IPS-20b (cell line): ENCODE measurements at regions not wholly inside any gene's neighbourhood (a gene's known extent, or its start where the extent isn't known, plus 50 kb on each side); places are given as distances from the start of the nearest gene placed in this dataset.

Experiments
- H3K27ac ChIP-seq: one replicate; pipeline ENCODE4 v1.5.1; 2013; ENCODE audit warnings: low read length
- H3K27me3 ChIP-seq: 2 replicates; pipeline ENCODE4 v1.6.1; 2013; ENCODE audit warnings: mild to moderate bottlenecking, low read length, inconsistent platforms; ENCODE audit not compliant: insufficient read depth
- H3K36me3 ChIP-seq: 2 replicates; pipeline ENCODE4 v1.6.1; 2013; ENCODE audit warnings: low read depth, mild to moderate bottlenecking, inconsistent platforms, low read length, moderate library complexity; ENCODE audit not compliant: insufficient read depth
- H3K4me1 ChIP-seq: 2 replicates; pipeline ENCODE4 v1.6.1; 2013; ENCODE audit warnings: mild to moderate bottlenecking, control low read depth, inconsistent platforms, low read length, moderate library complexity; ENCODE audit not compliant: insufficient read depth
- H3K4me3 ChIP-seq: 2 replicates; pipeline ENCODE4 v1.5.1; 2013; ENCODE audit warnings: mild to moderate bottlenecking, low read length, inconsistent platforms
- H3K9ac ChIP-seq: 2 replicates; pipeline ENCODE4 v1.6.1; 2013; ENCODE audit warnings: low read depth, mild to moderate bottlenecking, inconsistent platforms, low read length, moderate library complexity
- H3K9me3 ChIP-seq: 2 replicates; pipeline ENCODE4 v1.6.1; 2013; ENCODE audit warnings: mild to moderate bottlenecking, low read depth, low read length, inconsistent platforms; ENCODE audit not compliant: insufficient read depth

- Histone ChIP-seq H3K9ac (no peak overlapping the region), H3K27me3 (no peaks in the 10 kb centered on the region), H3K4me3 (no peak overlapping the region), H3K36me3 (peaks cover 8% of the 10 kb centered on the region; the same call in 1 of the 2 replicates), H3K9me3 (peaks cover 21% of the 10 kb centered on the region), H3K27ac (no peak overlapping the region), H3K4me1 (peaks cover 12% of the 10 kb centered on the region; the same call in 1 of the 2 replicates)
These were observed 299.1 kb upstream of the NRIP1 start for GRCh38 chr21:15363921-15364320.

- Histone ChIP-seq H3K9ac (no peak overlapping the region), H3K27ac (no peak overlapping the region), H3K36me3 (peaks cover 8% of the 10 kb centered on the region; the same call in 1 of the 2 replicates), H3K4me1 (peaks cover 12% of the 10 kb centered on the region; the same call in 1 of the 2 replicates), H3K27me3 (no peaks in the 10 kb centered on the region), H3K4me3 (no peak overlapping the region; the same call in 1 of the 2 replicates), H3K9me3 (peaks cover 21% of the 10 kb centered on the region)
These were observed 301.1 kb upstream of the NRIP1 start for GRCh38 chr21:15365751-15366392.

GRCh38 chr21:15366555-15366954 lies 301.8 kb upstream of the NRIP1 start:
- H3K4me1 ChIP-seq = peaks cover 12% of the 10 kb centered on the region; the same call in 1 of the 2 replicates
- no peak overlapping the region for H3K27ac ChIP-seq

GRCh38 chr21:15367061-15367626 lies 302.3 kb upstream of the NRIP1 start:
- Histone ChIP-seq H3K27ac (peak overlapping the region; percentile 35), H3K27me3 (no peaks in the 10 kb centered on the region), H3K9me3 (peaks cover 21% of the 10 kb centered on the region), H3K4me3 (peak overlapping the region; percentile 36), H3K9ac (peak overlapping the region; percentile 40; the same call in 1 of the 2 replicates), H3K4me1 (peaks cover 12% of the 10 kb centered on the region; the same call in 1 of the 2 replicates), H3K36me3 (peaks cover 8% of the 10 kb centered on the region; the same call in 1 of the 2 replicates)

More at GRCh38 chr21:15366555-15366954, 301.8 kb upstream of the NRIP1 start:
- H3K27me3 ChIP-seq = no peaks in the 10 kb centered on the region
- peak overlapping the region; percentile 36; the same call in 1 of the 2 replicates for H3K4me3 ChIP-seq
- peaks cover 8% of the 10 kb centered on the region; the same call in 1 of the 2 replicates for H3K36me3 ChIP-seq
- H3K9me3 ChIP-seq = peaks cover 21% of the 10 kb centered on the region
- peak overlapping the region; percentile 31; the same call in 1 of the 2 replicates for H3K9ac ChIP-seq

GRCh38 chr21:15370462-15370975 lies 305.7 kb upstream of the NRIP1 start:
- Histone ChIP-seq H3K9ac (no peak overlapping the region), H3K27ac (no peak overlapping the region), H3K36me3 (peaks cover 6% of the 10 kb centered on the region; the same call in 1 of the 2 replicates), H3K4me1 (peaks cover 12% of the 10 kb centered on the region; the same call in 1 of the 2 replicates), H3K4me3 (no peak overlapping the region), H3K27me3 (no peaks in the 10 kb centered on the region), H3K9me3 (peaks cover 9% of the 10 kb centered on the region)

GRCh38 chr21:15373941-15374340 lies 309.1 kb upstream of the NRIP1 start:
- no peaks in the 10 kb centered on the region for H3K36me3 ChIP-seq

GRCh38 chr21:15379776-15380175 lies 315.0 kb upstream of the NRIP1 start:
- Histone ChIP-seq H3K9me3 (no peaks in the 10 kb centered on the region), H3K4me1 (no peaks in the 10 kb centered on the region), H3K36me3 (no peaks in the 10 kb centered on the region), H3K4me3 (no peak overlapping the region), H3K27ac (no peak overlapping the region), H3K9ac (no peak overlapping the region), H3K27me3 (no peaks in the 10 kb centered on the region)

More at GRCh38 chr21:15373941-15374340, 309.1 kb upstream of the NRIP1 start:
- Histone ChIP-seq H3K4me1 (no peaks in the 10 kb centered on the region), H3K9me3 (no peaks in the 10 kb centered on the region), H3K27ac (no peak overlapping the region), H3K9ac (no peak overlapping the region), H3K4me3 (no peak overlapping the region), H3K27me3 (no peaks in the 10 kb centered on the region)

- no peaks in the 10 kb centered on the region for H3K27me3 ChIP-seq
- no peak overlapping the region for H3K4me3 ChIP-seq
- no peaks in the 10 kb centered on the region for H3K36me3 ChIP-seq
These were observed 318.8 kb upstream of the NRIP1 start for GRCh38 chr21:15383588-15383987.

GRCh38 chr21:15390049-15390448 lies 325.2 kb upstream of the NRIP1 start:
- Histone ChIP-seq H3K36me3 (no peaks in the 10 kb centered on the region), H3K27ac (no peak overlapping the region), H3K9me3 (no peaks in the 10 kb centered on the region)

More at GRCh38 chr21:15383588-15383987, 318.8 kb upstream of the NRIP1 start:
- Histone ChIP-seq H3K9me3 (no peaks in the 10 kb centered on the region), H3K9ac (no peak overlapping the region), H3K27ac (no peak overlapping the region), H3K4me1 (no peaks in the 10 kb centered on the region)

GRCh38 chr21:15397258-15397657 lies 332.5 kb upstream of the NRIP1 start:
- H3K9me3 ChIP-seq = no peaks in the 10 kb centered on the region
- no peak overlapping the region for H3K9ac ChIP-seq
- H3K4me1 ChIP-seq = peaks cover 11% of the 10 kb centered on the region; the same call in 1 of the 2 replicates
- no peak overlapping the region for H3K27ac ChIP-seq
- no peak overlapping the region for H3K4me3 ChIP-seq
- H3K27me3 ChIP-seq = no peaks in the 10 kb centered on the region
- H3K36me3 ChIP-seq = no peaks in the 10 kb centered on the region

More at GRCh38 chr21:15390049-15390448, 325.2 kb upstream of the NRIP1 start:
- Histone ChIP-seq H3K4me1 (peaks cover 2% of the 10 kb centered on the region; the same call in 1 of the 2 replicates), H3K27me3 (no peaks in the 10 kb centered on the region), H3K4me3 (no peak overlapping the region), H3K9ac (no peak overlapping the region)

GRCh38 chr21:15400905-15401304 lies 328.9 kb upstream of the USP25 start:
- Histone ChIP-seq H3K4me1 (peaks cover under 1% of the 10 kb centered on the region; the same call in 1 of the 2 replicates), H3K36me3 (no peaks in the 10 kb centered on the region), H3K4me3 (no peak overlapping the region), H3K27me3 (no peaks in the 10 kb centered on the region), H3K9me3 (no peaks in the 10 kb centered on the region), H3K27ac (no peak overlapping the region), H3K9ac (no peak overlapping the region)
